Ovary (tissue), 3 donors: ENCODE measurements at regions not wholly inside any gene's neighbourhood (a gene's known extent, or its start where the extent isn't known, plus 50 kb on each side); places are given as distances from the start of the nearest gene placed in this dataset.

Experiments used
- POLR2A ChIP-seq: fragments of 450-650 bp; IDR thresholded peaks from one replicate; pipeline ENCODE4 v1.6.1; 2017; ENCODE audit warnings: antibody characterized with exemption, mild to moderate bottlenecking, moderate library complexity
- TF ChIP-seq, protein P1 (sequence below), 3 donors: fragments of 450-650 bp in 2 of 3; fragments of 200-600 bp in 1 of 3; IDR thresholded peaks; one replicate each; pipeline versions ENCODE4 v1.5.1 to v1.8.0; 2016 to 2022; ENCODE audit warnings: antibody characterized with exemption in 3 of 3, mild to moderate bottlenecking in 1 of 3
- donor health status: DM: no; HTN: no; CAD: no.

DNA sequence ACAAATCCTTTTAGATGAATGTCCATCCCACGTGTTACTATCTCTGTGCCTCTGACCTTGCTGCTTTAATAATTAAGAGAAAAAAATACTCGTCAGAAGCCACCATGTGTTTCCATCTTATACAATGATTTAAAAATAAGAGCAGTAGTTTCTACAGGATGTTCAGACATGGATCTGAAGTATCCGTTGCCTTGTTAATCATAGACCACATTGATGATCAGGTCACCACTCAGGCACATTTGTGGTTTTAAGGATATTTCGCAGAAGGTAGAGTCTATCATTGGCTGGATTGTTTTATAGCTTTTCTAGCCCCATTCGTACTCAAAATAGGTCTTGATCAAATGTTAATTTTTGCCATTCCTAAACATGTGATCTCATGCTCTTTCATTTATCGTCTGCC, 710.0 kb upstream of the ARGLU1 start:
- TF ChIP-seq, protein P1, sequence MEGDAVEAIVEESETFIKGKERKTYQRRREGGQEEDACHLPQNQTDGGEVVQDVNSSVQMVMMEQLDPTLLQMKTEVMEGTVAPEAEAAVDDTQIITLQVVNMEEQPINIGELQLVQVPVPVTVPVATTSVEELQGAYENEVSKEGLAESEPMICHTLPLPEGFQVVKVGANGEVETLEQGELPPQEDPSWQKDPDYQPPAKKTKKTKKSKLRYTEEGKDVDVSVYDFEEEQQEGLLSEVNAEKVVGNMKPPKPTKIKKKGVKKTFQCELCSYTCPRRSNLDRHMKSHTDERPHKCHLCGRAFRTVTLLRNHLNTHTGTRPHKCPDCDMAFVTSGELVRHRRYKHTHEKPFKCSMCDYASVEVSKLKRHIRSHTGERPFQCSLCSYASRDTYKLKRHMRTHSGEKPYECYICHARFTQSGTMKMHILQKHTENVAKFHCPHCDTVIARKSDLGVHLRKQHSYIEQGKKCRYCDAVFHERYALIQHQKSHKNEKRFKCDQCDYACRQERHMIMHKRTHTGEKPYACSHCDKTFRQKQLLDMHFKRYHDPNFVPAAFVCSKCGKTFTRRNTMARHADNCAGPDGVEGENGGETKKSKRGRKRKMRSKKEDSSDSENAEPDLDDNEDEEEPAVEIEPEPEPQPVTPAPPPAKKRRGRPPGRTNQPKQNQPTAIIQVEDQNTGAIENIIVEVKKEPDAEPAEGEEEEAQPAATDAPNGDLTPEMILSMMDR (IDR thresholded peaks at IDR 0.05), result no peak
- no peak for TF ChIP-seq POLR2A
